ENCODE measurements at regions not wholly inside any gene's neighbourhood (a gene's known extent, or its start where the extent isn't known, plus 50 kb on each side); places are given as distances from the start of the nearest gene placed in this dataset.

DNA sequence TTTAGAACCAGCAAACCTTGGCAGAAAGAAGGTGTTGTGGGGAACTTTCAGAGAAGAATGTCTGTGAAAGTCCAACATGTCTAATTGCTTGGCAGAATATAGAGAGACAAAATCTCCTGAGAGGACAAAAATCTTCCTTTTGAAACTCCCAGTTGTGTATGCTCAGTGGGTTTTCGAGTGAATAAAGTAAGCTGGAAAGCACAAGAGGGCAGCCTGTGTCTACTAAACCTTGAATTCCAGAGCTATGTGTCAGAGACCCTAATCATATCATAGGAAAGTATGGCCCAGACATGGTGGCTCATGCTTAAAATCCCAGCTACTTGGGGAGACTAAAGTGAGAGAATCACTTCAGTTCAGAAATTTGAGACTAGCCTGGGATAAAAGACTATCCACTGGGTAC, 661.2 kb downstream of the SLC16A7 start:
- peak; percentile 21 to 30 for TF ChIP-seq CTCF (conservative IDR thresholded peaks at IDR 0.05 in 1 of 2, IDR thresholded peaks at IDR 0.05 in 1 of 2; ENCODE audit: extremely low read depth in 1 of 2, insufficient read depth in 1 of 2, low read depth in 1 of 2, low read length in 2 of 2)
- no peak for TF ChIP-seq EZH2 (IDR thresholded peaks at IDR 0.05; ENCODE audit: borderline replicate concordance, low read length)

Data from mammary epithelial cell (primary cell).